ENCODE measurements at regions not wholly inside any gene's neighbourhood (a gene's known extent, or its start where the extent isn't known, plus 50 kb on each side); places are given as distances from the start of the nearest gene placed in this dataset.

DNA sequence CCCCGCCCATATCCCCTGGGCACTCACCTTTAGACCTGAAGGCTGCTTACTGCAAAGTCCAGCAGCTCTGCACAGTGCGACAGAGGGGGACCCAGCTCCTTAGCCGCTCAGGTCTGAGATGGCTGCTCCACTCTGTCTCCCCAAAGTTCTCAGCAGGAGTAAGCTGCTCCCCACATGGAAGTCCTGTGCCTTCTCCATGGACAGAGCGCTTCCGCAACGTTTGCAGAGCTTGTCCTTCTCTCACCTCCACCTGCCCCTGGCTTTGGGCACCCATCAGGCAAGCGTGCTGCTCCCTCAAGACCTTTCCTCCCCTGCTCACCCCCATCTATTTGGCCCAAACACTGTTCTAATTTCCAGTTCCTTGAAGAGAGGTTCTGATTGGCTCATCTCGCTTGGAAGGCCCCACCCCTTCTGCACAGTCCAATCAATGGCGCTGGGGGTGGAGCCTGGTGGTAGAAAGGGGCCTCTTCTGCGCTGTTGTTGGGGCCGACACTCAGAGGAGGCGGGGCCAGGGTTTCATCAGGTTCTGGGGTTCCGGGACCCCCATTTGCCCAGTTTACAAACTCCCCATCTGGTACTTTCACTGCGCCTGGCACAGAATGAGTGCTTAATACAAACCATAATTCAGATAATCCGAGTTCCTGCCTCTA is 137.2 kb downstream of the CYLD start:
- TF ChIP-seq, protein P1, sequence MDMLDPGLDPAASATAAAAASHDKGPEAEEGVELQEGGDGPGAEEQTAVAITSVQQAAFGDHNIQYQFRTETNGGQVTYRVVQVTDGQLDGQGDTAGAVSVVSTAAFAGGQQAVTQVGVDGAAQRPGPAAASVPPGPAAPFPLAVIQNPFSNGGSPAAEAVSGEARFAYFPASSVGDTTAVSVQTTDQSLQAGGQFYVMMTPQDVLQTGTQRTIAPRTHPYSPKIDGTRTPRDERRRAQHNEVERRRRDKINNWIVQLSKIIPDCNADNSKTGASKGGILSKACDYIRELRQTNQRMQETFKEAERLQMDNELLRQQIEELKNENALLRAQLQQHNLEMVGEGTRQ (IDR thresholded peaks at IDR 0.05; ENCODE audit: borderline replicate concordance, low read depth, low read length) = no peak
- TF ChIP-seq, protein P2, sequence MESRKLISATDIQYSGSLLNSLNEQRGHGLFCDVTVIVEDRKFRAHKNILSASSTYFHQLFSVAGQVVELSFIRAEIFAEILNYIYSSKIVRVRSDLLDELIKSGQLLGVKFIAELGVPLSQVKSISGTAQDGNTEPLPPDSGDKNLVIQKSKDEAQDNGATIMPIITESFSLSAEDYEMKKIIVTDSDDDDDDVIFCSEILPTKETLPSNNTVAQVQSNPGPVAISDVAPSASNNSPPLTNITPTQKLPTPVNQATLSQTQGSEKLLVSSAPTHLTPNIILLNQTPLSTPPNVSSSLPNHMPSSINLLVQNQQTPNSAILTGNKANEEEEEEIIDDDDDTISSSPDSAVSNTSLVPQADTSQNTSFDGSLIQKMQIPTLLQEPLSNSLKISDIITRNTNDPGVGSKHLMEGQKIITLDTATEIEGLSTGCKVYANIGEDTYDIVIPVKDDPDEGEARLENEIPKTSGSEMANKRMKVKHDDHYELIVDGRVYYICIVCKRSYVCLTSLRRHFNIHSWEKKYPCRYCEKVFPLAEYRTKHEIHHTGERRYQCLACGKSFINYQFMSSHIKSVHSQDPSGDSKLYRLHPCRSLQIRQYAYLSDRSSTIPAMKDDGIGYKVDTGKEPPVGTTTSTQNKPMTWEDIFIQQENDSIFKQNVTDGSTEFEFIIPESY (IDR thresholded peaks at IDR 0.05; ENCODE audit: borderline replicate concordance, low read depth) = no peak
- TF ChIP-seq, protein P3, sequence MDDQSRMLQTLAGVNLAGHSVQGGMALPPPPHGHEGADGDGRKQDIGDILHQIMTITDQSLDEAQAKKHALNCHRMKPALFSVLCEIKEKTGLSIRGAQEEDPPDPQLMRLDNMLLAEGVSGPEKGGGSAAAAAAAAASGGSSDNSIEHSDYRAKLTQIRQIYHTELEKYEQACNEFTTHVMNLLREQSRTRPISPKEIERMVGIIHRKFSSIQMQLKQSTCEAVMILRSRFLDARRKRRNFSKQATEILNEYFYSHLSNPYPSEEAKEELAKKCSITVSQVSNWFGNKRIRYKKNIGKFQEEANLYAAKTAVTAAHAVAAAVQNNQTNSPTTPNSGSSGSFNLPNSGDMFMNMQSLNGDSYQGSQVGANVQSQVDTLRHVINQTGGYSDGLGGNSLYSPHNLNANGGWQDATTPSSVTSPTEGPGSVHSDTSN (IDR thresholded peaks at IDR 0.05) = no peak
- TF ChIP-seq JUND (IDR thresholded peaks at IDR 0.05) = no peak
- no peak for TF ChIP-seq EP300 (IDR thresholded peaks at IDR 0.05; ENCODE audit: borderline replicate concordance in 1 of 2, low read depth in 1 of 2, low read length in 1 of 2)
- TF ChIP-seq MXI1 (IDR thresholded peaks at IDR 0.05; ENCODE audit: low read depth, low read length) = no peak
- TF ChIP-seq, protein P4, sequence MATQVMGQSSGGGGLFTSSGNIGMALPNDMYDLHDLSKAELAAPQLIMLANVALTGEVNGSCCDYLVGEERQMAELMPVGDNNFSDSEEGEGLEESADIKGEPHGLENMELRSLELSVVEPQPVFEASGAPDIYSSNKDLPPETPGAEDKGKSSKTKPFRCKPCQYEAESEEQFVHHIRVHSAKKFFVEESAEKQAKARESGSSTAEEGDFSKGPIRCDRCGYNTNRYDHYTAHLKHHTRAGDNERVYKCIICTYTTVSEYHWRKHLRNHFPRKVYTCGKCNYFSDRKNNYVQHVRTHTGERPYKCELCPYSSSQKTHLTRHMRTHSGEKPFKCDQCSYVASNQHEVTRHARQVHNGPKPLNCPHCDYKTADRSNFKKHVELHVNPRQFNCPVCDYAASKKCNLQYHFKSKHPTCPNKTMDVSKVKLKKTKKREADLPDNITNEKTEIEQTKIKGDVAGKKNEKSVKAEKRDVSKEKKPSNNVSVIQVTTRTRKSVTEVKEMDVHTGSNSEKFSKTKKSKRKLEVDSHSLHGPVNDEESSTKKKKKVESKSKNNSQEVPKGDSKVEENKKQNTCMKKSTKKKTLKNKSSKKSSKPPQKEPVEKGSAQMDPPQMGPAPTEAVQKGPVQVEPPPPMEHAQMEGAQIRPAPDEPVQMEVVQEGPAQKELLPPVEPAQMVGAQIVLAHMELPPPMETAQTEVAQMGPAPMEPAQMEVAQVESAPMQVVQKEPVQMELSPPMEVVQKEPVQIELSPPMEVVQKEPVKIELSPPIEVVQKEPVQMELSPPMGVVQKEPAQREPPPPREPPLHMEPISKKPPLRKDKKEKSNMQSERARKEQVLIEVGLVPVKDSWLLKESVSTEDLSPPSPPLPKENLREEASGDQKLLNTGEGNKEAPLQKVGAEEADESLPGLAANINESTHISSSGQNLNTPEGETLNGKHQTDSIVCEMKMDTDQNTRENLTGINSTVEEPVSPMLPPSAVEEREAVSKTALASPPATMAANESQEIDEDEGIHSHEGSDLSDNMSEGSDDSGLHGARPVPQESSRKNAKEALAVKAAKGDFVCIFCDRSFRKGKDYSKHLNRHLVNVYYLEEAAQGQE (IDR thresholded peaks at IDR 0.05; ENCODE audit: low read depth, low read length) = no peak
- TF ChIP-seq, protein P5, sequence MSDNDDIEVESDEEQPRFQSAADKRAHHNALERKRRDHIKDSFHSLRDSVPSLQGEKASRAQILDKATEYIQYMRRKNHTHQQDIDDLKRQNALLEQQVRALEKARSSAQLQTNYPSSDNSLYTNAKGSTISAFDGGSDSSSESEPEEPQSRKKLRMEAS (IDR thresholded peaks at IDR 0.05; ENCODE audit: low read depth) = no peak
- TF ChIP-seq SMC3 (IDR thresholded peaks at IDR 0.05; ENCODE audit: low read depth, low read length) = no peak
- TF ChIP-seq, protein P6, sequence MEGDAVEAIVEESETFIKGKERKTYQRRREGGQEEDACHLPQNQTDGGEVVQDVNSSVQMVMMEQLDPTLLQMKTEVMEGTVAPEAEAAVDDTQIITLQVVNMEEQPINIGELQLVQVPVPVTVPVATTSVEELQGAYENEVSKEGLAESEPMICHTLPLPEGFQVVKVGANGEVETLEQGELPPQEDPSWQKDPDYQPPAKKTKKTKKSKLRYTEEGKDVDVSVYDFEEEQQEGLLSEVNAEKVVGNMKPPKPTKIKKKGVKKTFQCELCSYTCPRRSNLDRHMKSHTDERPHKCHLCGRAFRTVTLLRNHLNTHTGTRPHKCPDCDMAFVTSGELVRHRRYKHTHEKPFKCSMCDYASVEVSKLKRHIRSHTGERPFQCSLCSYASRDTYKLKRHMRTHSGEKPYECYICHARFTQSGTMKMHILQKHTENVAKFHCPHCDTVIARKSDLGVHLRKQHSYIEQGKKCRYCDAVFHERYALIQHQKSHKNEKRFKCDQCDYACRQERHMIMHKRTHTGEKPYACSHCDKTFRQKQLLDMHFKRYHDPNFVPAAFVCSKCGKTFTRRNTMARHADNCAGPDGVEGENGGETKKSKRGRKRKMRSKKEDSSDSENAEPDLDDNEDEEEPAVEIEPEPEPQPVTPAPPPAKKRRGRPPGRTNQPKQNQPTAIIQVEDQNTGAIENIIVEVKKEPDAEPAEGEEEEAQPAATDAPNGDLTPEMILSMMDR (IDR thresholded peaks at IDR 0.05) = no peak
- TF ChIP-seq GATA2 (CRISPR knock-in tag; IDR thresholded peaks at IDR 0.05) = no peak
- TF ChIP-seq GABPA (IDR thresholded peaks at IDR 0.05; ENCODE audit: low read depth) = no peak

Measured in SK-N-SH (cell line).